ENCODE measurements at regions not wholly inside any gene's neighbourhood (a gene's known extent, or its start where the extent isn't known, plus 50 kb on each side); places are given as distances from the start of the nearest gene placed in this dataset.

GRCh38 chr5:6078881-6079280, 299.5 kb downstream of the MED10 start:
- TF ChIP-seq CTCF (IDR thresholded peaks at IDR 0.05; ENCODE audit: insufficient read depth, low read length) (no peak), POLR2AphosphoS5 (IDR thresholded peaks at IDR 0.05; ENCODE audit: low read depth) (no peak), SPI1 (IDR thresholded peaks at IDR 0.05; ENCODE audit: borderline replicate concordance, low read depth) (no peak), GABPA (IDR thresholded peaks at IDR 0.05; ENCODE audit: low read depth) (no peak)

Measured in HL-60 (cell line).